GM19238 (cell line): ENCODE measurements at regions not wholly inside any gene's neighbourhood (a gene's known extent, or its start where the extent isn't known, plus 50 kb on each side); places are given as distances from the start of the nearest gene placed in this dataset.

Experiments used
- DNase-seq: peaks from one replicate; pipeline ENCODE4 v3.0.0; 2011; ENCODE audit warnings: low spot score; ENCODE audit not compliant: insufficient read length

DNA sequence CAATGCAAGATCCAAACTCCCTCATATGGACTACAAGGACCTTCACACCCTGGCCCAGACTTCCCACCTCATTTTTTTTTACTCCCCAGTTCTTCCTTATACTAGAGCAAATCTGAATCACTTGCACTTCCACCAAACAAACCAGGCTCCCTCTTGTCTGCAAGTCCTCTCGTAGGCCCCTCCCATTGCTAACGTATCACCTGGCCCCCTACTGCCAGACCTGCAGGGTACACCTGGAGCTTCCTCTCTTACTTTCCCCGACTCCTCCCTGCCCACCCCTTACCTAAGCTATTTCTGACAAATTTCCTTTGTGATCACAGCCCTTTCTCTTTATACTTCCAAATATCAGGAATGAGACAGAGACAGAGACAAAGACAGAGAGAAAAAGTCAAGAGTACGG, 463.9 kb downstream of the GALC start:
- DNase-seq: no peak

DNA sequence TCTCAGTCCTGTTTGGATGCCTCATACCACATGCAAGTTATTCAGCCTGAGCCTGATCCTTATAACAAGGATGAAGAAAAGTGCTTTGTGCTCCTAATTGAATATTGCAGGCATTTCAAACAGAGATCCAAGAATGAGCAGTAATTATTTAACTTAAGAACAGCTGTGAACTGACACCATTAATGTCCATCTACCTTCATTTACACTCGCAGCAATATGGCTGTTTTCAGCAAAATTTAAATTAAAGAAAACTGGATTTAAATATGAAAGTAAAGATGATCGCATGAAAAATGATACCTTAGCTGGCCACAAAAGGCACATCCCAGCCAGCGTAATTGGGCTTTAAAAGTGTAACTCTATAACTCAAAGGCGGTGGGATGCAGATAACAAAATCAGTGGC, 466.3 kb downstream of the GALC start:
- DNase-seq: no peak

DNA sequence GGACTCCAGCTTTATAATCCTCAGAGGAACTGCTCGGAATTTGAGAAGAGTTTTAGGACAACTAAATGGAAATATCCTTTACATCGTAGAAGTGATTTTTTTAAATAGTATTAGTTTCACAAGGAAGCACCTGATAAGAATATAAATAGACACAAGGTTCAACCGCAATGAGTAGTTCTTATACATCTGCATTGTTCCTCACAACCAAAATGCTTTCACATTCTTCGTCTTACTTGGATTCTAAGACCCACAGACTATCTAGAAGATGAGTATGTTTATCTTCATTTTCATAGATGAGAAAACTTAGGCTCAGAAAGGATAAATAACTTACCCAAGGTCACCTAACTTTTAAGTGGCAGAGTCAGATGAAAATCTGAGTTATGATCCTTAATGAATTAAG, 469.0 kb downstream of the GALC start:
- DNase-seq: no peak

DNA sequence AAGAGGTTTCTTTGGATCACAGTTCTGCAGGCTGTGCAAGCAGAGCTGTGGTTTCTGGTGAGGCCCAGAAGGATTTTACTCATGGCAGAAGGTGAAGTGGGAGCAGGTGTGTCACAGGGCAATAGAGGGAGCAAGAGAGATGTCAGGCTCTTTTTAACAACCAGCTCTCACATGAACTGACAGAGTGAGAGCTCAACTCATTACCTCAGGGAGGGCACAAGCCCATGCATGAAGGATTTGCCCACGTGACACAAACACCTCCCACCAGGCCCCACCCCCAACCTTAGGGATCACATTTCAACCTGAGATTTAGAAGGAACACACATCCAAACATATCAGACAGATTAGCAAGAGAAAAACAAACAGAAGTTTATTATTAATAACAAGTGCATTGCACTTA, 470.4 kb downstream of the GALC start:
- DNase-seq: no peak

DNA sequence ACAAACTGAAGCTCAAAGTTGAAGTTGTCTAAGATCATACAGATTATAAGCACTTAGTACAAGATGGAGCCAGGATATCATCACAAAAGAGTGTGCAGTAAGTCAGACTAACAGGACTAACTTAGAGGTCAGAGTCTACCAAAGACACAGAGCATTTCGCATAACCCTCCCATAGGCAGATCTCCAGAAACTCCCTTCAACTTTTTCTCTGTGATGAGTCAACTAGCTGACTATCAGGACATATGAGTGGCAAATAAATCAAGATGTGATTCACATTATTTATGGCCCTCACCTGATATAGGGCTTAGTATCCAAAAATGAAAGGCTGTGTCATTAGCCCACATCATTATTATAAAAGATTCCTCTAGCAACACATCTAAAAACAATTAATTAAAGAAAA, 484.6 kb downstream of the GALC start:
- DNase-seq: no peak

DNA sequence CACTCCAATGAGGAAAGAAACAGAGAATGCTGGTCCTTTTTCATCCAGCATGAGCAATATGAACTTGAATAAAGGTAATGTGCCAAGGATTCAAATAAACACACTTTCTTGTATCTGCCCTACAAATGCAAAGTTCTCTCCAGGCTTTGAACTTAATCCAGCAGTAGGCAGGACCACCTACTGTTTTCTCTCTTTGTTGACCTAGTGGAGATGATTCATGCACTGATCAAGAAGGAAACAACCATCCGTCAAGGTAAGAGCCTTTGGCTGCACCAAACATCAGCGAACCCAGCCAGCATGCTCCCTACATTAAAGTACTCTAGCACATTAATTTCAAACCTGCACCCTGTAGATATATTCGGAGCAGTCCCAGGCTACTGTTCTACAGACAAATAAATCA, 489.3 kb downstream of the GALC start:
- DNase-seq: no peak

DNA sequence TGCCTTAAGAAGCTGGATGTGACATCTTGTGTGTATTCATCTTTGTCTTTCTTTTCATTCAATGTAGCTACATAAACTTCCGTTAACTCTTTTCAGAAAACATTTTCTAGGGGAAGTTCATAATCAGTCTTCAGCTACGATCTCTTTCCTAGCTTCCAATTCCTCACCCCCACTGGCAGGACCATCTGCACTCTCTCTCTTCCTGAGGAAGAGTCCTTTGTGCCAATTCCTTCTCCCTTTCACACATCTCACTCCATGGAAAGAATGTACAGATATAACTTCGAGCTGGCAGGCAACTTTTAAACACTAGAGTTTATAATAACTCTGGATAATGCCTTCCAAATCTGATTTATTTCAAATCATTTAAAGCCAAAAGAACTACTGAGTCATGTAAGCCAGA, 495.7 kb downstream of the GALC start:
- no peak for DNase-seq

DNA sequence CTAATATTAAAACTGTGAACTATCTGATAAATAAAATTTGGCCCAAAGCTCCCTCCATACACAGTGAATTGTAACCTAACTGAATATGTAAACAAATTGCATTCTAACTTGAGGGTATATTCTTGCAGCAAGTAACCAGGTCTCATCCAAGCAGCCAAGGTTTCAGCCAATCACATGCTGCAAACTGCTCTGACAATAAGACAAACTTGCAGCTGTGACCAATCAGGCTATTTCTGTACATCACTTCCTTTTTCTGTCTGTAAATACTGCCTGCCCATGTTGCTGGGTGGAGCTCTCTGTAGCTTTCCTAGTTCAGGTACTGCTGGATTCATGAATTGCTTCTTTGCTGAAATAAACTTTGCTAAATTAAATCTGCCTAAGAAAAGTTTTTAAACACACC, 499.0 kb downstream of the GALC start:
- DNase-seq: no peak

DNA sequence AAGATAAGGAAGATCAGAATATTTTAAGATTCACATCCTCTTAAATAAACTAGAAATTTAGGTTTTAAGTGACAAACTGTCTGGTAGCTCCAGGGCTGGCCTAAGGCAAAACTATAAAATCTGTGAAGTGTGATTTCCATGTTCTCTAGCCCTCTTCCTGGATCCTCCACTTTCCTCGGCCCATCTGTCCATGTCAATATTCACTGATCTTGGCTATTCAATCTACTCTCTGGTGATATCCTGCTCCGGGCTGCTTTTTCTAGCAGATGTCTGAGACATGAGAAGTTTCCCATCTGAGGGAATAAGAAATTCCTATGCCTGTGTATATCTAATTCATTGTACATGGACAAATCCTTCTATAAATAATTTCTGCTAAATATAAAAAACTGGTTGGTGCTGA, 500.4 kb downstream of the GALC start:
- DNase-seq: no peak

DNA sequence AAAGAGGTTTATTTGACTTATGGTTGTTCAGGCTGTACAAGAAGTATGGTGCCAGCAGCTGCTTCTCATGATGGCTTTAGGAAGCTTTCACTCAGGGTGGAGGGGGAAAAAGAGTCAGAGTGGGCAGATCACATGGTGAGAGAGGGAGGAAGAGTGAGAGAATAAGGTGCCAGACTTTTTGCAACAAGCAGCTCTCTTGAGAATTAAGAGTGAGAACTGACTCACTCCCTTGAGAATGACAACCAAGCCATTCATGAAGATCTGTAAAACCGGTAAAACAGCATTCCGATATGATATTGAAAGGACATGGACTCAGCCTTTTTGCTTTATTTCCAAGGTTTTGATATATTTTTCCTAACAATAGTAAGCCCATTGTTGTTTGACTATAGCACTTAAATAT, 501.2 kb downstream of the GALC start:
- no peak for DNase-seq

DNA sequence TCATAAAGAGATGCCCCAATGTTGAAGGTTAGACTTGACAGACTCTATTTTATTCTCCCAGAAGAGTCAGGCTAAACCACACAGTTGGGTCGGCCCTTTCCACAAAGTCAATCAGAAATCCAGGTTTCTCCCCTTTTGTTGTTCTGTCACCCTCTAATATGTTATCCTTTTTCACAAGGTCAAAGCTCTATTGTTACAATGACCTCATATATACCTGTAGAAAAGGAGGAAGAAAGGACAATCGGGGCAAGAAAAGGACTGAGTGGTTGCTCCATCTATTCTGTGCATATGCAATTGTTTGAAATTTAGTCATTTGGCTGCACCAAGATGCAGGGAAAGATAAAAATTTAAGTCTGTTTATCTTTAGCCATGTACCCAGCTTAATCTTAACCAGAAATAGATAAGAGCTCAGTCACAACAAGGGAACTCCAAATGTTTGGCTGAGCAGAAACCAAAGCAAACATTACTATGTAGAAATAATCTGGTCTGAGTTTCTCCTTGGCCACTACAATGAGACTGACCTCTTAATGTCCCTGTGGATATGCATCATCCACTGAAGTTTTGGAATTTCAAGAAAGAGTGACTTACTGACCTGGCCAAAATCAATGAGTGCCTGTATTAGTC, 503.7 kb downstream of the GALC start:
- DNase-seq: no peak

DNA sequence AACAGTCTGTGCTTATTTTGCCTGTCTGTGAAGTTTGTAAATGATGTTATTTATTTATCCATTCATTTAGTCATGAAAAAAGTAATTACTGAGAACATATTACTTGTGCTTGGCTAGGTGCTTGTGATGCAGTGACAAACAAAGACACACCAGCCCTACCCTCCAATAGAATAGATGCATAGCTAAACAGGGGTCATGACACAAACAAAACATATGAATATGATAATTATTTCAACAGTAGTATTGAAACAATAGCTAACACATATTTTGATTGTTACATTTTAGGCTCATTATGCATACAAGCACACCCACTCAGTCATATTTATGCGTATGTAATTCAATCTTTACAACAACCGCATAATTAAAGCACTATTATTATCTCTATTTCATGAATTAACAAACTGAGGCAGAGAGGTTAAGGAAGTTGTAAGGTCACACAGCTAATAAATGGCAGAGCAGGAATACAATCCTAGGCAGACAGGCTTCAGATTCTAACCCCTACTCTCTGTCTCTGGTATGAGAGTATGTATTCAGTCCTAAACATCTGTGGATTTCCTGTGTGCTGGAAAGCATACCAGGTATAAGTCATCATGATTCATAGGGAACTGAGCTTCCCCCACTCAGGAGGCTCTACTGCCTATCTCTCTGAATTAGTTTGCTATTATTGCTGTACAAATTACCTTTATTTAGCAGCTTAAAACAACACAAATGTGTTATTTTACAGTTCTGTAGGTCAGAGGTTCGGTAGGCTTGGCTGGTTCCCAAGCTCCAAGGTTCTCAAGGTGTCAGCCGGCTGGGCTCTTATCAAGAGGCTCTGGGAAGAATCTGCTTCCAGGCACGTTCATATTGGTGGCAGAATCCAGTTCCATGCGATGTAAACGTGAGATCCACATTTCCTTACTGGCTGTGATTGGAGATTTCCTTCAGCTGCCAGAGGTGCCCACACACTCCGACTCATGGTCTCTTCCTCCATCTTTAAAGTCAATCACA, 509.4 kb downstream of the GALC start:
- no peak for DNase-seq

DNA sequence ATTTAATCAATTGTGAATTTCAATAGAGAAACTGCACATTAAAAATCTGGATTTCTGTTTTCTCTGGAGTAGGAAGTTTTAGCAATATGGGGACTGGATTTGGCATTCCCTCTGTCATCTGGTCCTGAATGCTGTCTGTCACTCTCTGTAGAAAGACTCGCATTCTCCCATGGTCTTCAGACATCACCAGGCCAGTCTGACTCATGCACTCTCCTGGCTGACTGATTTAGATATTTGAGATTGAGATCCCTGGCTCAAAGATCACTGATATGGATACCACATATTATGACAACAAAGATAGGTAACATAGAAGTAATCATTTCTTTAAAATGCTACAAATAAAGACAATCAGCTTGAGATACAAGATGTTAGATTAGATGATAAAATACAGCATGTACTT, 524.5 kb downstream of the GALC start:
- DNase-seq: no peak

DNA sequence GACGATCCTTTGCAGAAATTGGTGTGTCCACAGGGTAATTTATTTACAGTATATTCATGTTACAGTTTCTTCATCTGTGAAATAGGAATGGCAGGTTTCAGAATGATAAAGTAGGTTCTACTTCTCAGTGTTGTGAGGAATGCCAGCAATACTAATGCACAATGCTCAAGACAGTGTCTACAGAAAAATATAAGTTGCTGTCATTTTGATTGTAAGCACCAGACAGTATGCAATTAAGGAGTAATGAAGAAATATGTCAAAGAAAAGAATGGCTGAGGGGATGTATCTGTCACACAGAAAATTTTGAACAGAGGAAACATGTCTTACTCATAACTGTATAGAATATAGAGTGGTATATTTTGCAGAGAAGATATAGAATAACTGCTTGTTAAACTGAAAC, 525.4 kb downstream of the GALC start:
- no peak for DNase-seq

DNA sequence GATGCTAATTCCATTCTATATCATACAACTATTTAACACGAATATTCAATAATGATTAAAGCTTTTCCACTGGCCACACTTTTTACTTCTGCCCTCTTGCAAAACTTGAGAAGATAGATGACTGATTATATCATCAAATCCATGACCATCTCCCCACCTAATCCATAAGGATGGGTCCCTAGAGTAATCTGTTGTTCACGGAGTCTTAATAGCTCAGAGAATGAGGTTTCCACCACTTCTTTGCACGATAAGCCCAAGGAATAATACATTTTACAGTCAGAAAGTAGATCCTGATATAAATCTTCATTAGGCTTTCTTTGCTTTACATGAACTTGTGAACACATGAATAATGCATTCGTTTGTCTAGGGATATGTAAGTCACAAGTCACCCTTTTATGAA, 527.2 kb downstream of the GALC start:
- no peak for DNase-seq

DNA sequence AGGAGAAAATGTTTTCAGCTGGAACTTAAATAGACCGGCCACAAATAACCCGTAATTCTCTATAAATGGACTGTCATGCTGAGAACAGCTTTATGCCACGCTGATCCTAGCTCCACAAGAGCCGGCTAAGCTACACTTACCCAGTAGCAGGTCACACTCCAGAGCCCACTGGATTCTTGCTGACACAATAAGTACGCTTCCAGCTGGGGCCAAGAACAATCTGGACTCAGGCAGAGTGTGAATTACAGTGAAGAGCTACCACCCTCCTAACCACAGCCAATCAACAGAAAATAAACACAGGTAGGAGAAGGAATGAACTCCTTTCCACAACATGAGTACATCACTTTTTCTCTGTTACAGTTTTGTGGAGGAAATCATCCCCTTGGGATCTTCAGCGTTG, 531.3 kb downstream of the GALC start:
- DNase-seq: no peak

DNA sequence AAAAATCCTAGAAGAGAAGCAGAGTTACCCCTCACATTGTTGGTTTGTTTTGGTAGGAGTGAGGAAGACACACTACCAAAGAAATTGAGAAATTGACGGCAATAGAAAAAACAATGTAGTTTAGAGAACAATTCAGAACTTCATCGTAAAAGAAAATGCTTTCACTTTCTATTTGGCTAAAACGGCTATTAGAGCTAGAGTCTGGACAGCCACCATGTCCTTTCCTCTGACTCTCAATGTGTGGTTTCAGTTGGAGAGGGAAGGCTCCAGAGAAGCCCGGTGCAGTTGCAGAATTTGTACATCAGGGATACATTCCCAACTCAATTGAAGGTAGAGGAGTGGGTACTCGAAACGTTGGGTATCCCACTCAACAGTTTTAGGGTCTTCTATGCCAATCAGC, 535.3 kb downstream of the GALC start:
- DNase-seq: no peak

DNA sequence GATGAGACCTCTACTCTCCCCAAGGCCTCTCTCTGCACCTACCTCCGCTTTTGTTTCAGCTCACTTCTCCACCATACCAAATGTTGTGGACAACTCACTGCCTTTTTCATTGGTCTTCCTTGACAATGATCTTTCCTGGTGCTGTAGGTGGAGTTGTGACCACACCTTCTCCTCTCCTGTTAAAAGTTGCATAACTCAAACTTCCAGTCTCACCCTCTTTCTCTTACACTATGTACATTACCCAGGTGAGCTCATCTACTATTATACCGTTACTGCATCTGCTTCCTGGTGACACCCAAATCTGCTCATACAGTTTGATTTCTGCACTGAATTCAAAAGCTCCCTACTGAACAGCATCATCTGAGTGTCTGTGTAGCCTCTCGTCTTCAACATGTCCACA, 542.8 kb downstream of the GALC start:
- no peak for DNase-seq

DNA sequence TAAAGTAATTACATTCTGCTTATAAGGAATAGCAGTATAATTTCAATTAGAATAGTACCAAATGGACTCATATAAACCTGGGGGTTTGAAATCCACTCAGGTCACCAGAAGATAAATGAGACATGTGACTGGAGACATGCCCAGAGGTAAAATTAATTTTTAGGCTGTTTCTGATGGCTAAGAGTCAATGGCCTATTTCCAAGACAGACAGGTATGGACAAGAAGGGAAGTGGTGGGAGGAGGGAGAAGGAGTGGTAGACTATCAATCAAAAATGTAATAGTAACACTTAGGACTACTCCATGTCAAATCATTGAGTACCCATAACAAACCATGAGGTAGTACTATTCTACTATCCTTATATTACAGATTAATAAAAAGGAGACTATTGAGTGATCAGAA, 544.0 kb downstream of the GALC start:
- DNase-seq: no peak

DNA sequence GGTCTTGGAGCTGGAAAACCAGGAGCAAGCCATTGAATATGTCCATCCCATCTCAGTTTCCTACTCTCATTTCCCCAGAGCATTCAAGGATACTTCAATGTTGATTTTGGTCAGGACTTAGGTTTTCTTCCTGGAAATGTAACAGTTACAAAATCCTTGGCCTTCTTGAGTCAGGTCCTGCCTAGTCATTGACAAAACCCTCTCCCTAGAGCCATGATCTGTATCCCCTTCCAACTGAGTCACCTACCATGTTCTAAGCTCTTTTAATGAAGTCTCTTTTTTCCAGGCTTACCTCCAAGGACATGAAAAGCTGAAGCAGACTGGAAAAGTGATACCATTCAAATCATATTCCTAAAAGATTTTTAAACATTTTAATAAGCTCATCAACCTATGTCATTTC, 549.2 kb downstream of the GALC start:
- no peak for DNase-seq

DNA sequence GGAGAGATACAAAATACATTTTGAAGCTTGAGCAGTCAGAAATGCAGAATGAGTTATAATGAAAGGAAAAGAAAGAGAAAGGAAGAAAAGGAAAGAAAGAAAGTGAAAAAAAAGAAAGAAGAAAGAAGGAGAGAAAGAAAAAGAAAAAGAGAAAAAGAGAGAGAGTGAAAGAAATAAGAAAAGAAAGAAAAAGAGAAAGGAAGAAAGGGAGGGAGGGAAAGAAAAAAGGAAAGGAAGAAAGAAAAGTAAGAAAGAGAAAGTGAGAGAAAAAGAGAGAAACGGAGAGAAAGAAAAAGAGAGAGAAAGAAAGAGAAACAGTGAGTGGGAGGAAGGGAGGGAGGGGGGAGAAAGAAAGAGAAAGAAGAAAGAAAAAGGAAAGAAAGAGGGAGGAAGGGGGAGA, 549.9 kb downstream of the GALC start:
- no peak for DNase-seq

DNA sequence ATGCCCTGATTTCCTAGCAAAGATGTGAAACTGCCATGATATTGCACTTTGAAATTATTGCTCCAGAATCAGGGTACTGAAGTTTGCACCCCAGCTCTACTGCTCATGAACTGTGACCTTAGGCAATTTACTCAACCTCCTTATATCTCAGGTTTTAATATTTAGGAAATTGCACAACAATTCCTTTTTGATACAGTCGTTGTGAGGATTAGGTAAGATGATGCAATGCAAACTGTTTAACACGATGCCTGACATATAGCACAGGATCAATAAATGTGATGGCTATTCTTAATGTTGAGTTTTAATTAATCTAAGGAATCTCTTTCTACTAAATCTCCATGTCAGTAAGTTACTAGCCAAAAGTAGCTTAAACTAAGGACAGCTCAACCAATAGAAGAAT, 555.8 kb downstream of the GALC start:
- DNase-seq: no peak

DNA sequence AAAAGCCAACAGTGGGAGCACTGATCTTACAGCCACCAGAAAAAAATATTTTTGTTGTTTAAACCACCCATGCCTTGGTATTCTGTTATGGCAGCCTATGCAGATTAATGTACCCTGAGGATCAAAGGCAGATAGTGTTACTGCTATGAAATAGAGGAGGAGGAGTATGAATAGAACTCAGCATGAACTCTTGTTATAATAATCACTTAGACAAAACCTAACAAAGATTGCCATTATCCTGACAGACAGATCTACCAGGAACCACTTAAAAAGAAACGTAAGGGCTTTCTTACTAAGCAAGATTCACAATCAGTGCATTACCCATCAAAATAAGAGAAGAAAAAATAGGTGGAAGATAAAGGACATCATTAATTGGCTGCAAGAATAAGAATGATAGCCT, 558.3 kb downstream of the GALC start:
- DNase-seq: no peak
